Ureter (tissue), 1 donor: ENCODE measurements at regions not wholly inside any gene's neighbourhood (a gene's known extent, or its start where the extent isn't known, plus 50 kb on each side); places are given as distances from the start of the nearest gene placed in this dataset.

Experiments used
- DNase-seq: peaks from one replicate; pipeline ENCODE4 v3.0.0-alpha.2; 2020; ENCODE audit warnings: low spot score
- donor health status: DM: yes; HTN: yes; CAD: no.

DNA sequence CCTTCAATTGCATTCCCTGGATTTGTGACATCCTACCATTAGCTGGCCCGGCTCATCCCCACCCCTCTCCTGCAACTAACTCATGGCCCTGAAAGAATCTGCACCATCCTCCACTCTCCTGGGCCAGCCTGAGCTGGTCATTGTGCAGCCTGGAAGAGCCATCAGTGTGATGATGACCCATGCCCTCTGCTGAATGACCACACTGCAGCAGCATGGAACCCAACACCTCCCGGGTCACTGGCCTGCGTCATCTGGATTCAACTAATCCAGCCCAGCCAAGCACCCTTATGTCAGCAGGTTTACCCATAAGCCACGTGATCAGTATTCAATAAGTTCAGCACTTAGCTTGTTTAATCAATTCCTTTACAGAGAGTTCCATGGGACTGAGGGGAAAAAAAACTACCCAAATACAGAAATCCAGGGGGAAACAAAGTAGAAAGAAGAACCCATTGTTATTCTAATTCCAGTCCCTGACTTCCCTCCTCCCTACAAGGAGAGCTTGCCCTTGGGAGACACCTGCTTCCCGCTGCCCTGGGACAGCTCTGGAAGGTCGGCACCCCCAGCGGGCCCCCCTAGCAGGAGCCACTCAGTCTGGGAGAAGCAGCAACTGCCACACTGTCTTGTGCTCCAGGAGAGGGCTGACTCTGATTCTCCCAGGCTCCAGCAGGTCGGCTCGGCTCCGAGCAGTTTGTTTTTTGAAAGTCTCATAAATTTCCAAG lies 309.1 kb upstream of the TLE3 start:
- DNase-seq, result no peak

DNA sequence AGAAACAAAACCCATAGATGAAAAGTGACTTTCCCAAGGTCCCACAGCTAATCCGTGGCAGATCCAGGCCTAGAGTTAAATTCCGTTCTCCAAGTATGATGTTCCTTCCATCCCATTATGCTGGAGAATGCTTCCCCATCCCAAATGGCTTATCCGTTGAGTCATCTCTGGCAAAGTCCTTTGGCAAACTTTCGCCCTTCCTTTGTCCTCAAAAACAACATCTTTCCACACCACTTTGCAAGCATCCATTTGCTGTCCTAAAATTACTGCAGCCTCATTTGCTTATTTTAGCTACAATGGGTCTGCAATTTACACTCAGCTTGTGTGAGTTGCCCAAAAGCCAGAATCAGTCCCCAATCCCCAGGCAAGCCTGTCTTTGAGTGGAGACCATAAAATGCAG lies 304.0 kb upstream of the TLE3 start:
- DNase-seq, result no peak

DNA sequence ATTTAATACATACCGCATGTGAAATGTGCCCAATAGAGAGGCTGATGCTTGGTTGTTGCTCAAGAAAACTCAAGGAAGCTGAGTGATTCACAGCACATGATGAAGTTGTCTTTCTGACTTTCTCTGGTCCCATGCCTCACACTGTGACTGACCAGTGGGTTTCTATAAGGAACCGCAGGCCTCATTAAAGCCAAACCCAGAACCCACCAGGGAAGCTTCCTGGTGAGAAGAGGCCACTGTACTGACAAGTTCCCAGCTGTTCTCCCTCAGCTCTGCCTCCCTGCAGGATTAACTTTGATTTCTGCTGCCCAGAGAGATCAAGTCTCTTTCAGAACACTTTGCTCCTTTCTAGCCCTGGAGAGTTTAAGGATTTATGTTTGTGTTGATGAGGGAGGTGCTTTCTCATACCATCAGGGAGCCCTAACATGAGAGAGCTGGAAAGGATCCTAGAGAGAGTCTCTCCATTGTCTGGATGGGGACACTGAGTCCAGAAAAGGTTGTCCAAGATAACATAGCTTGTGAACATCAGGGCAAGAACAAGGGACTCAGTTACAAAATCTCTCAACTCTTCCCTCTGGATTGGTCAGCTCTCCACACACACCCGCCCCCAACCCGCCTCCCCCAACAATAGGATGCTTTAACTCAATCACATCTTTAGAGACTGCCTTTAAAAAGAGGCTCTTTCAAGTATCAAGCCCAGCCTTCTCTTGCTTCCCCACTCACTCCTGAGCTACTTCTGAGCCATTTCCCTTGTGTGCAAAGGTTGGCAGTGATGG lies 303.2 kb upstream of the TLE3 start:
- no peak for DNase-seq

DNA sequence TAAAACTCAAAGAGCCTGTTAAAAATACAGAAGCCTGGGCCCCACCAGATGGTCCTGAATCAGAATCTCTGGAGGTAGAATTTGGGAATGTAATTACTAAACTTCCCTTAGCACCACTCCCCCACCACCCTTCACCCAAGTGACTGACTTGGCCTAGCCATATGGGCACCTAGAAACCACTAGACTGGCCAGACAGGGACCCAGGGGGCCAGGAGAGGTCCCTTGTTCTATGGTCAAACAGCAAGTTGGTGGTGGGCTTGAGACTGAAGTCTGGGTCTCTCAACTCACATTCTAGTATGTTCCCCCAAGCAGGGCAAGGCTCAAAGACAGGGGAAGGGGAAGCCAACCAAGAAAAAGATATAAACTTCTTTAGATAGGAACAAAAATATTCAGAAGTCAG lies 301.5 kb upstream of the TLE3 start:
- DNase-seq, result no peak

DNA sequence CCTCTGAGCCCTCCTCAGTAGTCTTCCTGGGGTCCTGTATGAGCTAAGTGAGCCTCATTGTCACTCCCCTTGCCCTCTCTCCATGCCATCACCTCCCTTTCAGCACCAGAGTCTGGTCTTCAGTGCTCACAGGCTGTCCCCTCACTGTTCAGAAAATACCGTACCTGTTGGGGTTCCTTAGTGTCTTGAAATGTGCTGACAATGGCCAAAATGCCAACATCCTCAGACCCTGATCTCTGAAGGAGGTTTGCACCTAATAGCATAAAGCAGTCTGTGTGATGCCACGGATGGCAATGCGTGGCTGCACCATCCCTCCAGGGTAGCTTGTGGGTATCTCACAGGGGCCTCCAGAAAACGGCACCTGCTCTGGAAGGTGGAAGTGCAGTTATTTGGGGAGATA lies 301.0 kb upstream of the TLE3 start:
- DNase-seq, result no peak

DNA sequence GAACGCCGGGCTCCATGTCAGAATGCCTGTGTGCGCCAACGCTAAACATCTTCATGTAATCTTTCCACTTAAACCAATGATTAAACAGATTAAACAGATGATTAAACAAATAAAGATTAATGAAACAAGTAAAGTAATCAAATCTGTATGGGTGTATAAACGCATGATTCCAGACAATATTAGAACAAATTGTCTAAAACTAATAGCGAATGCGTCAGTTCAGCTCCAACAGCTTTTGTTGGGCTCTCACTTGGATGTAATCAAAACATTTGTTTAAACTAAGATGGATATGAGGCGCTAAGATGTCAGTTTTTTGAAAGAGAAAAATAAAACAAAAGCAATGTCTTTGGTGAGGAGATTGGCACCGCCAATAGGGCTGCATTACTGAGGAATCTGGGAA lies 299.1 kb upstream of the TLE3 start:
- no peak for DNase-seq

DNA sequence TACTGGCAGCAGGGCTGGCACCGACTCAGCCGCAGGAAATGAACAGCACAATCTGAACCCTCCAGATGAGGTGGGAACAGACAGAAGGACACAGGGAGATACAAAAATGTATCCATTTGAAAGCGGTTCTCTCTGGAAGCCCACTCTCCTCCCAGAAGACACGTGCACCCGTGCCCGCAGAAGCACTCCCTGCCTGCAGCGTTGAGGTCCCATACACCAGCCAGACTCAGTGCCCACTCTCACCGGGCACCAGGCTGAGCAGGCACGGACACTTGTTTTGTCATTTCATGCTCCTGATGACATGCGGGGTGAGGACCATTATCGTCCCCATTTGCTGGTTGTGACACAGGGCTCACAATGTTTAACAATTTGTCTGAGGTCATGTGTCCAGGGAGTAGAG lies 297.4 kb upstream of the TLE3 start:
- no peak for DNase-seq

DNA sequence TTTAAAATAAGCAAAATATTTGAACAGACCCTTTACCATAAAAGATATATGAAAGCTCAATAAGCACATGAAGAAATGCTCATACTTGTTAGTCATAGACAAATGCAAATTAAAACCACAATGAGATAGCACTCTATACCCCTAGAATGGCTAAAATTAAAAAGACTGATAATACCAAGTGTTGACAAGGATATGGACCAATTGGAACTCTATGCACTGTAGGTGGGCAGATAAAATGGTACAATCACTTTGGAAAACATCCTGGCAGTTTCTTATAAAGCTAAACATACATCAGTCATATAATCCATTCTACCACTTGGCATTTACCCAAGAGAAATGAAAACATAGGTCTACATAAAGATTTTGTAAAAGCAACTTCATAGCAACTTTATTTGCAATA lies 293.0 kb upstream of the TLE3 start:
- DNase-seq, result no peak

DNA sequence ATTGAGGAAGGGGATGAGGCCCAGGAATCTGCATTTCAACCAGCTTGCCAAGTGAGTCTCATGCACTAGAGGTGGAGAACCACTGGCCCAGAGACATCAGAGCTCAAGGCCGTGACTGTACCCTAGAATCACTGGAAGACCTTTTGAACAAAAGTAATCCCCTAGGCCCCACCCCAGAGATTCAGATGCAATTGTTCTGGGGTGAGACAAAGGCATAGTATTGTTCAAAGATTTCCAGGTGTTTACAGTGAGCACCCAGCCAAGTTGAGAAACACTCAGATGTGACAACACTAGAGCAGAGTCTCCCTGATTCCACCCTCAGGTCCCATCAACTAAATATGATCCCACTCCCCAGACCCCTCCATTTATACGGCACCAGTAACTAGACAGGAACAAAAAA lies 290.3 kb upstream of the TLE3 start:
- no peak for DNase-seq

DNA sequence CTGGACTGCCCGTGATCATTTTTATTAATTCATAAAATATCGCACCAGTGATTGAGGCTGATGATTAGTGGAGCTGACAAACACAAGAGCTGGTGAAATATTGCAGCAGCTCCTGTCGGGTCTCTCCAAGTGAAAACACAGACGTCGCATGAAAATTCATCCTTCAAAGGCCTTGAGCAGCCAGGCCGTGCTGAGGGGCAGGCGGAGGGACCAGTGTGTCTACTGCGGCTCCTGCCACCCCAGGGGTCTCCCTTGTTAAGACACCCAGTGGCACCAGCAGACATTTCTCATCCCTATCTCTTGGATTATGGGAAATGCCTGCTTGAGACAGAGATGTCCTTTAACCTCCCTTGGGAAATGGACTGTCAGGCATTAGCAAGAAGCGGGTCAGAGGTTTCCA lies 289.4 kb upstream of the TLE3 start:
- no peak for DNase-seq

DNA sequence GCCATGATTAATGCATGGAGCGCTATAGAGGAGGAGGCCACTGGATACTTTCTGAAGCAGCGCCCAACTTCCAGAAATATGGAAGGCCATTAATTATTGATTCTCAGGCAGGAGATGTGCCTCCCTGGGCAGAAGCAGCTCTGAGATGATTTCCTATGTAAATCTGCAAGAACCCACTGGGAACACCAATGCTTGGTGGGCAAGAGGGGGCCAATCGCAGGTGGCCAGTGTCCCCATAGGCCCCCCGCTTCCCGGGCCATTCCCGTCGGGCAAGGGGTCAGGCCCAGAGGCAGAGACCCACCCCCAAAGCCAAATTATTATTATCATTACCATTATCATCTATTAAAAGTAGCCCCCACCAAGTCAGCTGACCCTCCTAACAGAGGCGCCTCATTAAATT lies 288.0 kb upstream of the TLE3 start:
- DNase-seq, result no peak

DNA sequence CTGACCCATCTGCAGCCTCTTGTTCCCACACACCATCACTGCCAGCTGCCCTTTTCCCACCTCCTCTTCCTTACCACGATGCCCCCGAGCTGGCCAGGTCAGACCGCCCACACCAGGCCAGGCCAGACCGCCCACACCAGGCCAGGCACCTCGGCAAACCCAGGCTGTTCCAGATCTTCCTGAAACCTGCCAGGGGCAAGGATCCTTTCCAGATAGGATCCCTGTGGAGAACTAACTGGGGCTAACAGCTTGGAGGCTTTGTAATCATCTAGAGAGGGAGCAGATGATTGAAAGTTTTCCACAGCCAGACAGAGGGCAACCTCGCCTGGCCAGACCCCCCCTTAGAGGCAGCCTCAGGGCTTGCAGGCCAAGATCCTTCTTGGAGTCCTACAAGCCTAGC lies 287.3 kb upstream of the TLE3 start:
- DNase-seq, result no peak

DNA sequence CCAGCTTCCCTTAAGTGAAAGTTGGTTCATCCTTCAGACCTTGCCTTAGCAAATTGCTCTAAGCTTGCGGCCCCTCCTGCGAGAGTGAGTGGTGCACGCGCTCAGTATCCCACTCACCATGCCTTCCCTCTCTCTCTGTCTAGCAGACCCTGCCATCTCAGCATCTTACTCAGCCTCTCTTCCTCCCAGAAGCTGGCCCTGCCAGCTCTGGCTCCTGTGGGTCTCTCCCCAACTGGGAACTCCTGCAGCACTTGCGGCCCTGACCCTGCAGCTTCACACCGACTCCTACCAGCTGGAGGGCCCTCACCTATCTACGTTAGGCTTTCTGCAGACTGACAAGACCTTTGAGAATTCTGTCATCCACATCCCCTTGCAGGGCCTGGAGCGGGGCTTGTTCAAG lies 286.1 kb upstream of the TLE3 start:
- no peak for DNase-seq

DNA sequence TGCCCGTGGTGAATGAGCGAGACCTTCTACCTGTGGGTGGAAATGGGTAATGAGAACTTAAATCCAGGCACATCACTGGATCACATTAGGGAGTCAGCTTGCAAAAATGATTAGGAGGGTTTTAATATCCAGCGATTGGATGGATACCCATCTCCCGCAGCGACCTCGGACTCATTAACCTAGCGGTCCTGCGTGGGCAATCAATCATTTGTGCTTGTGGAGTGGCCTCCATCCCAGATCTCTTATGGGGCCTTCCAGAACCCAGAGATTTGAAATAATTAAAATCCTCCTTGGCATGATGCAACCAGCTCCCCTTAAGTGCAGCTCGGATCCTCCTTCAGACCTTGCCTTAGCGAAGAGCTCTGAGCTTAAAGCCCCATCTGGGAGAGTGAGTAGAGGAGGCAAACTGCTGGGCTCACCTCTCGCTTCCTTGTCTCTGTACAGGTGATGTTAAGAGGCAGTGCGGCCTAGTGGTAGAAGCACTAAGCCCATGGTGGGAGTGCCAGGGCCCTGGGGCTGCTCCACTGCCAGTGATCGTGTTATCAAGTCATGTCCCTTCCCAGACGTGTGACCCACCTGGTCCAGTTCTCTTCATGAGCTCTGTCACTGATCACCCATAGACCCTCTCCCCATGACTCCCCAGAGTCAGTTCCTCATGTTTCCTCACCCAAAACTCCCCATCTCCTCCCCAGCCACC lies 285.2 kb upstream of the TLE3 start:
- DNase-seq, result no peak

DNA sequence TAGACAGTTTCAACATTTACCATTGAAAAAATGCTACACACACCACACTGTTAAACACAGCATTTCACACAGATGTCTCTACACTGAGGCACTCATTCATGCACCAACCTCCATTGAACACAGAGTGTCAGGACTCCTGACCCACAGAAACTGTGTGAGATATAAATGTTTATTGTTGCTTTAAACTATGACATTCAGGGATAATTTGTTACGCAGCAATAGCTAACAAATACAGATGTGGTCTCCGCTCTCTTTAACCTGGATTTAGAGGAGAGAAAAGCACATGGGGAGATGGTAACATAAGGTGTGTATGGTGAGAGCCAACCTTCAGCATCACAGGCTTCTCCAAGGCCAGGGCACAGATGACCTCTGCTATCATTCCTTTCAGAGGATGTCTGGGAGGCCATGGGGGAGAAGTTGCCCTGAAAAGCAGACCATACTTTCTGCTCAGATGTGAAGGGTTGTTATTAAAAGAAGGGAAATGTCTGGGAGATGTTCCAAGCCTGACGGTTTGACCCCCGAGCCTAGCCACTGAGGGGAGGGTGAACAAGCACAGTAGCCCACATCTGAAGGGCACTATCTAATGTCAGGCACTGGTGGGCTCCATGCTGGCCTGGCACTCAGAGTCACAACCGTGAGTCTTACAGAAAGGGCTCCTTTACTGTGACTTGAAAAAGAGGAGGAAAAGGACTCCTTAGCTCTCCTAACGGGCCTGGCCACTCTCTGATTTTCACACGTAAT lies 284.5 kb upstream of the TLE3 start:
- DNase-seq, result no peak

DNA sequence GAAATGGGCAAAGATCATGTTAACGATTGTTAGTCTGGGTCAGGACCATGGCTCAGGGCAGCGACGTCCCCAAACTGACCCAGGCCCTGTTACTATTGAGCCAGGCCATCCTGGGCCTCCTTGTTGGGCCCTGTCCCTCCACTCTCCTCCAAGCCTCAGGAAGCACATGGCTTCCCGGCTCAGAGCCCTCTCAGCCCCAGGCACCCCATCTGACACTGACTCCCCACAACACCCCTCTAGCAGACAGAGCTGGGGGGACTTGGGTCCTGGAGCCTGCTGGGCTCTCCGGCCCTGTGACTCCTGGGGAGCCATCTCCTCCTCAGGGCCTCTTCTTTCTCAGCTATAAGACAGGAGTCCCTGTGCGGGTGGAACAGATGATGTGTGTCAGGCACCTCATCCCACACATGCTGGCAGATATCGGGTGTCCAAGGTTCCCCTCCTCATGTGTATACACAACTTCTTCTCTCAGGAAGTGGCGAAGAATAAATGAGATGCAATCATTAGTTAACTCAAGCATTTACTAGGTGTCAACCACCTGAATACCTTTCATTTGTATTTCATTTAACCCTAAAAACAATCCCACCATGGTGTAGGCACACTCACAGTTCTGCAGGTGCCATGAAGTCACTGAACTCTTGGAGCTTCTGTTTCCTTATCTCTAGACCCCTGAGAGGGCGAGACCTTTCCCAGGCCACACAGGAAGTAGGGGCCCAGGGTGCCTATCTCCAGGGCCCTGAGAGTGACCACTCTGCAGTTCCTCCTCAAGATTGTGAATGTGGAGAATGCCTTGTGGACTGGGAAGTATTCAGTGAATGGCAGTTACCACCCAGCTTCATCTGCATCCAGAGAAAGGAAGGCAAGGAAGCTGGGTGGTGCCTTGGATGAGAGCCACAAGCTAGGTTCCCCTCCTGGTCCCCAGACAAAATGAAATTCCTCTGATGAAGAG lies 282.5 kb upstream of the TLE3 start:
- DNase-seq, result no peak

DNA sequence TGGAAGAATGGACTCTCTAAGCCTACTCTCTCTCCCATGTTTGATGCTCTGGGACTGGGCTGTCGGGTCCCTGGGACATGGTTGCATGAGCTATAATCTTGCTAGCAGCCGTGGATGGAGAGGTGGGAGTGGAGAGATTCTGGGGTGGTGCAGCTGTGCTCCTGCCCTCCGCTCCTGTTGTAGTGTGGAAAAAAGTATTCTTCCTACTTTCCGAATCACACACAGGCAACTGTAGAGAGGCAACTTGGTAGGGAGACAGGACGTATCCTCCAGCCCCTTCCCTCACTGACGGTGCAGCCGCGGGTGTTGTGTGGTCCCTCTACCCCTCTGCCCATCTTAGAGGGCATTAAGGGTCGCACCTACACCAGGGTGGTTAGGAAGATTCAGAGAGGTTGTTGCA lies 281.4 kb upstream of the TLE3 start:
- DNase-seq, result no peak

DNA sequence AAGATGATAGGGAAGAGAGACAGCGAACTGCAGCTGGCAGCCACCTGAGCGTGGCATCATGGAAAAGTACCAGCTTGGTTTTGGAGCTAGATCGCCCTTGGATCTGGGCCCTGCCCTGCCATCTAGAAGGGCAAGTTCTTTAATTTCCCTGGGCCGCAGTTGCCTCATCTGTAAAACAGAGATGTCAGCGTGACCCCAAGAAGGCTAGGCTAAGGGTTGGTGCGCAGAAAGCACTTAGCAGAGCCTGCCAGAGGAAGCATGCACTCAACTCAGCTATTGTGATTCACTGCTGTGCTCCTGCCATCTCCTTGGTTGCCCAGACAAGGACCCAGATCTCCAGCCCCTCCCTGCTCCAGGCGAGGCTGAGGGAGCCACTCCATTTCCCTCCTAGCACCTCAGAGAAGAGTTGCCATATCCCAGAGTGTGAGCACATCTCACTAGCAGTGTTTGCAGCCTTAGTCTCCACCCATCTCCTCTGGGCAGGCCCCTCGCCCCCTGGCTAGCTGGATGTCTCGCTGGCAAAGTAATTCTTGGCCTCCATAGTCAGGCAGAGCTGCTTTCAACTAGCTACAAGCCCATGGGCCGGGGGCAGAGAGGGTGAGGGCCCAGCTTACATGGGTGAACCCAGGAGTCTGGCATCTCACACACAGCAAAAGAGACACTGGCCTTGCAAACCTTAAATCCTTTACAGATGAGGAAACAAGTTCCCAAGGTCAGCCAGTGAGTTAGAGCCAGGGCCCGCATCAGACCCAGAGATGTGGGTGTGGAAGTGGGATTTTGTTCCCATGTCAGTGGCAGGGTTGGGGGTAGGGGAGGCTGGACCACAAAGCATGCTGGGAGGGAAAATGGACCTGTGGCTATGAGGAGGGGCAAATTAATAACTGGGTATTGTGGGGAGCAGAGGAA lies 280.7 kb upstream of the TLE3 start:
- no peak for DNase-seq

DNA sequence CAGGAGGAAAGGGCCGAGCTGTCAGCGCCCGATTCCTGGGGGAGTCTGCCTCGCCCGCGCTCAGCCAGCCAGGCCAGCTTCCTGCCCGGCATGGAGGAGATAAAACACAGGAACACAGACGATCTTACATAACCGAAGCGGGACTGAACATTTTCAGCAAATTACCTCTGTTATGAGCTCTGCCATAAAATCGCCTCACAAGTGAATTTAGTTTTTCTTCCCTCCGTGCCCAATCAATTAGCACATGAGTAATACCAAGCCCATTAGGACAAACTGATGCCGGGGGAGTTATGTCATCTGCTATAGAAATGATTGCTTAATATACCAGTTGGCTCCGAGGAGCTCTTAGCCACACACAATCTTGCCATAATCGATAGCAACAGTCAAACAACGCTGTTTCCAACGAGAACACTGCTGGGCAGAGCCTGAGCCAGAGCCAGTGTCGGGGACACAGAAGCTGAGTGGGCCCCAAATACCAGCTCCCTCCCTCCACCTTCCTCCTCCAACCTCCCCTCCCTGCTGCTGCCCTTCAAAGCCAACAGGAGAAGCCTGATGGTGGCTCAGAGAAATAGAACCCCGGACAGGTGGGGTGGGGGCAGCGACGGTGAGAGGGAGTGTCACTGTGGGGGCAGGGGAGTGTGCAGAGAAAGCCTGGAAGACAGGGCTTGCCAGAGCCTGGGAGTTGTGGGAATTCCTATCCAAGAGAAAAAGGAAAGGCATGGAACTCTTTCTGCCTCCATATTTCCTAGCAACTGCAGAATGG lies 279.4 kb upstream of the TLE3 start:
- DNase-seq, result no peak
